Epithelial cell of esophagus (primary cell): ENCODE measurements at regions not wholly inside any gene's neighbourhood (a gene's known extent, or its start where the extent isn't known, plus 50 kb on each side); places are given as distances from the start of the nearest gene placed in this dataset.

Experiments
- DNase-seq: peaks from one replicate; pipeline ENCODE4 v3.0.0; 2010; ENCODE audit warnings: low read depth
- H3K4me3 ChIP-seq: 2 replicates; pipeline ENCODE4 v1.5.1; 2011; ENCODE audit warnings: mild to moderate bottlenecking, low read length, control low read depth
- TF ChIP-seq, protein P1 (sequence below): IDR thresholded peaks from 2 replicates; pipeline ENCODE4 v1.5.1; 2011; ENCODE audit warnings: low read depth, mild to moderate bottlenecking, low read length, control low read depth, inconsistent platforms; ENCODE audit not compliant: insufficient read depth; ENCODE audit errors: missing control alignments

DNA sequence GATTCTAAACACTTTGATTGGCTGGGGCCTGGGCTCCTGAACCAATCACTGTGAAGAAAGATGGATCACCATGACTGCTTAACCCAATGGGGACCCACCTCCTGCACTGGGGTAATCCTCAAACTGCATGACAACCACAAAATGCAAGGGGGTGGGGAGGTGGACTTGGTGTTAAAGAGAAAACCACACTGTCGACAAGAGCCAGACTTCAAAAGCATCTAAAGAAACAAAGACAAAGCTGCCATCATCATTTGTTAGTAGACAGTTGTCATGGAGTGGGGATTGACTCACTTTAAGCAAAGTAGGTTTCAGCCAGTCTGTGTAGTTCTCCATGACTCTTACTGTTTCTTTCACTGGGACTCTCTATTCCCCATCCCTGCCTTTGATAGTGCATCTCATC lies 433.8 kb downstream of the PLPP3 start:
- TF ChIP-seq, protein P1, sequence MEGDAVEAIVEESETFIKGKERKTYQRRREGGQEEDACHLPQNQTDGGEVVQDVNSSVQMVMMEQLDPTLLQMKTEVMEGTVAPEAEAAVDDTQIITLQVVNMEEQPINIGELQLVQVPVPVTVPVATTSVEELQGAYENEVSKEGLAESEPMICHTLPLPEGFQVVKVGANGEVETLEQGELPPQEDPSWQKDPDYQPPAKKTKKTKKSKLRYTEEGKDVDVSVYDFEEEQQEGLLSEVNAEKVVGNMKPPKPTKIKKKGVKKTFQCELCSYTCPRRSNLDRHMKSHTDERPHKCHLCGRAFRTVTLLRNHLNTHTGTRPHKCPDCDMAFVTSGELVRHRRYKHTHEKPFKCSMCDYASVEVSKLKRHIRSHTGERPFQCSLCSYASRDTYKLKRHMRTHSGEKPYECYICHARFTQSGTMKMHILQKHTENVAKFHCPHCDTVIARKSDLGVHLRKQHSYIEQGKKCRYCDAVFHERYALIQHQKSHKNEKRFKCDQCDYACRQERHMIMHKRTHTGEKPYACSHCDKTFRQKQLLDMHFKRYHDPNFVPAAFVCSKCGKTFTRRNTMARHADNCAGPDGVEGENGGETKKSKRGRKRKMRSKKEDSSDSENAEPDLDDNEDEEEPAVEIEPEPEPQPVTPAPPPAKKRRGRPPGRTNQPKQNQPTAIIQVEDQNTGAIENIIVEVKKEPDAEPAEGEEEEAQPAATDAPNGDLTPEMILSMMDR = no peak
- no peak for DNase-seq

GRCh38 chr1:56142301-56142700 lies 437.1 kb downstream of the PLPP3 start:
- TF ChIP-seq, protein P1 = no peak
- H3K4me3 ChIP-seq = no peak overlapping the region
- no peak for DNase-seq

More for the DNA sequence above, 433.8 kb downstream of the PLPP3 start:
- H3K4me3 ChIP-seq = no peak overlapping the region

DNA sequence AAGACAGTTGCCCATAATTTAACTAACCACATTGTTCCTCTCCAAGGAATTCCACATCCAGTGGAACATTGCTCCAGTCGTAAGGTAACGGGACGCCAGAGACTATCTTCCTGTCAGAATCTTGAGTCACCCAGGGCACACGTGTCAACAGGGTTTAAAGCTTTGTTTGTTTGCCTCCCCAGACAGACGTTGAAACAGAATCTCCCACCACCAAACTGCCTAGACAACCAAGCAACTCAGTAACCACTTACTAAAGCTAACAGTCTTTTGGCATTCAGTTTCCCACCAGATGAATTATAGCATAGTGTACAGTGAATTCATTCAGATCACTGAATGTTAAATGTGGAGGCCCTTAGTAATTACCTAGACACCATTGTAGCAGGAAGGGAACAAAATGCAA lies 439.5 kb downstream of the PLPP3 start:
- DNase-seq = no peak
- TF ChIP-seq, protein P1 = no peak

DNA sequence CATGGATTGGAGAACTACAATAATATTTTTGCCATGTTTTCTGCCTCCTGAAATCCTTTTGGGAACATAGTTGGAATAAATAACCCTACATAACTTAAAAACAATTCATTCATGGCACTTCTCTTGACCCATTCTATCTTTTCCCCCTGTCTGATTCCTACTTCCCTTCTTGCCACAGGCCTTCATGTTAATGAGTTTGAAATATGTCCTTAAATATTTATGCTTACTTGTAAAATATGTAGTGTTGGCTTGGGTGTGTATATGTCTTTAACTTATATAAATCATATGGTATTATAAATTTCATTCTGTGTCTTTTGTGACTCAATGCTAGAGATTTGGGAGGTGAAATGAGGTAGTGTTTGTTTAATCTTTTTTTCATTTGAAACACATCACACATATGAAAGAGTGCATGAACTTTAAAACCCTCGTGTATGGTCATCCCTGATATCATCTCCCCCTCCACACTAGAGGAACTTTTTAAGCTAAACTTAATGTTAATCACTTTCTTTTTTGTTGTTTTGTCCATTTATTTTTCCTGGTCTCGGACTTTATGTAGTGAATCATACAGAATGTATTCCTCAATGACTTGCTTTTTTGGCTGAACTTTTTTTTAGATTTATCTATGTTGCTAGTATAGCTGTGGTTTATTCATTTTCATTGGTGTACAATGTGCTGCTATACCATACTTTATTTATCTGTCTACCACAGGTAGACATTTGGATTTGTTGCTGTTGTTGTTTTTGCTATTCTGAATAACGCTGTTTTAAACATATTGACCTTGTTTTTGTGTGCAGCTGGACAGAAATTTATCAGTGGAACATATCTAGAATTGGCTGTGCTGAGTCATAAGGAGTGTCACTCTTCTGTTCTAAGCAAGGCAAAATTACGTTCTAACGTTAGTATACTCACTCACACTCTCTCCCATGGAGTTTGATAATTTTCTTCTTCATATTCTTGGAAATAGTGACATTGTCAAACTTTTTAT lies 441.6 kb downstream of the PLPP3 start:
- DNase-seq = no peak
- TF ChIP-seq, protein P1 = no peak
- no peak overlapping the region for H3K4me3 ChIP-seq

More for the DNA sequence above, 439.5 kb downstream of the PLPP3 start:
- H3K4me3 ChIP-seq = no peak overlapping the region

DNA sequence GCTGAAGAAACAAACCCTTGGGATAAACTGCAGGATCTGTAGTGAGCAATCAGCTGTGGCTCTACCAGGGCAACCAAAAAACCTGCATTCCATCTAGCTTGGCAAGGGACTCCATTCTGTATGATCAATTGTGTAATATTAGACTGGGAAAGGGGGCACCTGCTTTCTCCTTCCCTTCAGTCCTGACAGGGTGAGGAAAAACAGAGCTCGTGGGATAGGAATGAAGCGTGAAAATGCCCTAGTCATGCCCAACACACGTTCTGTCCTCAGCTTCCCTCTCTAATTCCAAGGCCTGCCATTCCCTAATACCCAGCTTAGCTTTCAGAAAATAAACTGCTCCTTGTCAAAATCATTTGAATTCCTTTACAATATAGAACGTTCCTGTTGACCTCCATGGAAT lies 442.3 kb downstream of the PLPP3 start:
- TF ChIP-seq, protein P1 = no peak
- no peak overlapping the region for H3K4me3 ChIP-seq
- DNase-seq = no peak

DNA sequence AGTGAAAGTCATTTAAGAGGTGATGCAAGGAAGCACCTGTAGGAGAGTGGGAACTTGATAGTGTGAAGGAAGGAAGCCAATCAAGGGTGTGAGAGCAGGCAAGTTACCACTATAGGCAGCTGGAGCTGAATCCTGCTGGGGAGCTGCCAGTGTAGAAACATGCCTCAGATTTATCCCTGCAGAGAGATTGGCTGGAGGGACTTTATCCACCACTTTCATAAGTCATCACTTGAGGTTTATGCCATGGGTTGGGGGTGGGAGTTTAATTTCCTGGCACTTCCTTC lies 443.6 kb downstream of the PLPP3 start:
- TF ChIP-seq, protein P1 = no peak
- no peak overlapping the region for H3K4me3 ChIP-seq
- DNase-seq = no peak
